ENCODE measurements at regions not wholly inside any gene's neighbourhood (a gene's known extent, or its start where the extent isn't known, plus 50 kb on each side); places are given as distances from the start of the nearest gene placed in this dataset.
A peak's percentile ranks its signal among the peaks of the same experiment; 100 is the strongest.

DNA sequence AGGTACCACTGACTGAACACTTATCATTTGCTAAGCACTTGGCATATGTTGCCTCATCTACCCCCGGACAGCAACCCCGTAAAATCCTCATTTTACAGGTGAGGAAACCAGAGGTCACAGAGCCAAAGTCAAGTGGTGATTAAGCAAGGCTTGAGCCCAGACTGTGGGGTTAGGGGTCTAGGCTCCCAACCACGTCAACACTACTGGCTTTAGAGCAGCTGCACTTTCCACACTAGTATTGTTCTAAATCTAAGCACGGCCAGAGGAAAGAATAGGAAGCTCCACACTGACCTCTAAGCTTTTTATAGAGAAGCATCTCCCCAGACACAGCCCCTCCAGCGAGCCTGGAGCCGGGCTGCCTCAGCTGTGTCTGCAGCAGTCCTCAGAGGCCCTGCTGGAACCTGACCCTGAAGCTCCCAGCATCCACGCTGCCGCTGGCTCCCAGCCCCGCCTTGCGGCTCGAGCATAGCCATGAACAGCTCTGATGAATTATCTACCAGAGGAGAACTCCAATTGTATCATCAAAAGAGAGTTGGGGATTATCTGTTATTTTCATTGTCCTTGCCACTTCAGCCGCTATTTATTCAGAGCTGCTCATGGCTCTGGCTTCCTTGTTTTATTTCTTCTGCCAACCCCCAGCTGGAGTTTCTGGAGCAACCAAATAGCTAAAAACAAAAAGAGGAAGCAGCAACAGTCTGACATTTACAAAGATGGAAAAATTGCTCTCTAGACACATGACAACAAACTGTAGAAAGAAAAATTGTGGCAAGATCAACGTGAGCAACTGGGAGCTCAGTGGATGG lies 62.2 kb upstream of the RTN4 start:
- no peaks in the 10 kb centered on the region for H3K9me3 ChIP-seq (ENCODE audit: control insufficient read depth, insufficient read depth, low read length)
- no peak overlapping the region for H3K4me3 ChIP-seq (ENCODE audit: low read length)
- H3K4me1 ChIP-seq (ENCODE audit: control insufficient read depth, low read length), result peaks cover 24% of the 10 kb centered on the region
- H4K20me1 ChIP-seq (ENCODE audit: control insufficient read depth, insufficient read depth, low read depth, low read length), result no peaks in the 10 kb centered on the region
- H3K4me2 ChIP-seq (ENCODE audit: low read length), result peak overlapping the region; percentile 15
- H3K27me3 ChIP-seq (ENCODE audit: control insufficient read depth, low read length), result no peaks in the 10 kb centered on the region
- no peaks in the 10 kb centered on the region for H3K36me3 ChIP-seq (ENCODE audit: control insufficient read depth, low read length)
- H3F3A ChIP-seq (ENCODE audit: control insufficient read depth, insufficient read depth), result 0 out of 2 replicates have a peak, but pooled peaks cover 3% of the 10 kb centered on the region
- no peaks in the 10 kb centered on the region for H3K9me2 ChIP-seq (replicated peaks; ENCODE audit: control insufficient read depth, low read length)
- no peak for TF ChIP-seq EZH2phosphoT487 (IDR thresholded peaks at IDR 0.05; ENCODE audit: borderline replicate concordance, low read length)
- no peaks in the 10 kb centered on the region for H3K79me2 ChIP-seq (ENCODE audit: control insufficient read depth, low read length)
- H3K27ac ChIP-seq (ENCODE audit: low read depth, low read length), result no peak overlapping the region

DNA sequence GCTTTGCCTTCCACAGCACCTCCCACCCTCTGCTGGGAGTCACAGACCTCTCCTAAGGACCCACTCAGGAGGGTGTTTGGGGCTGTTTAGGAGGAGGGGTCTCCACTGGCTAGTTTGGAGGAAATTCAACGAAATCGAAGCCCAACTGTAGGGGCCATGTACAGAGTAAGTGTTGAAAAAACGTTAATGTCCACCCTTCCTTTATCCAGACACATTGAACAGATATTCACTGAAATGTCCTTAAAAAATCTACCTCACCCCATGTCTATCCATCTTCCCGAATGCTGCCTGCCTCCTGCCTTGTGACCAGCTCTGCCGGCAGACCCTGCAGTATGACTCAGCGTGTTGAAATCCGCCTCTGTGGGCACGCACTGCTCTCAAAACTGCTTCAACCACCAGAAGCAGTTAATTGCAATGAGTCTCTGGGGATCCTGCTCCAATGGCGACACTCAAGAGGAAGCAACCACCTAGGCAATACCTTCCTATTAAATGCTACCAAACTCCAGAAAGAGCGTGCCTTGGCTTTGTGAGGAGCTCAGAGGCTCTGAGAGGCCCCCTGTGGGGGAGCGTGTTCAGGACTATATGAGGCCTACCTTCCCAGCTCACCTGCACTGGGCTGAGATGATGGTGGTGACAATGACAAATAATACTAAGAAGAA lies 61.4 kb upstream of the RTN4 start:
- Histone ChIP-seq H3K79me2 (ENCODE audit: control insufficient read depth, low read length) (no peaks in the 10 kb centered on the region), H3F3A (ENCODE audit: control insufficient read depth, insufficient read depth) (0 out of 2 replicates have a peak, but pooled peaks cover 3% of the 10 kb centered on the region), H3K9me3 (ENCODE audit: control insufficient read depth, insufficient read depth, low read length) (no peaks in the 10 kb centered on the region), H3K27me3 (ENCODE audit: control insufficient read depth, low read length) (no peaks in the 10 kb centered on the region), H3K4me1 (ENCODE audit: control insufficient read depth, low read length) (peaks cover 19% of the 10 kb centered on the region), H3K36me3 (ENCODE audit: control insufficient read depth, low read length) (no peaks in the 10 kb centered on the region), H3K4me3 (ENCODE audit: low read length) (no peak overlapping the region), H3K4me2 (ENCODE audit: low read length) (no peak overlapping the region), H4K20me1 (ENCODE audit: control insufficient read depth, insufficient read depth, low read depth, low read length) (no peaks in the 10 kb centered on the region), H3K9me2 (replicated peaks; ENCODE audit: control insufficient read depth, low read length) (no peaks in the 10 kb centered on the region), H3K27ac (ENCODE audit: low read depth, low read length) (no peak overlapping the region)
- TF ChIP-seq EZH2phosphoT487 (IDR thresholded peaks at IDR 0.05; ENCODE audit: borderline replicate concordance, low read length), result no peak
- TF ChIP-seq, protein P1, sequence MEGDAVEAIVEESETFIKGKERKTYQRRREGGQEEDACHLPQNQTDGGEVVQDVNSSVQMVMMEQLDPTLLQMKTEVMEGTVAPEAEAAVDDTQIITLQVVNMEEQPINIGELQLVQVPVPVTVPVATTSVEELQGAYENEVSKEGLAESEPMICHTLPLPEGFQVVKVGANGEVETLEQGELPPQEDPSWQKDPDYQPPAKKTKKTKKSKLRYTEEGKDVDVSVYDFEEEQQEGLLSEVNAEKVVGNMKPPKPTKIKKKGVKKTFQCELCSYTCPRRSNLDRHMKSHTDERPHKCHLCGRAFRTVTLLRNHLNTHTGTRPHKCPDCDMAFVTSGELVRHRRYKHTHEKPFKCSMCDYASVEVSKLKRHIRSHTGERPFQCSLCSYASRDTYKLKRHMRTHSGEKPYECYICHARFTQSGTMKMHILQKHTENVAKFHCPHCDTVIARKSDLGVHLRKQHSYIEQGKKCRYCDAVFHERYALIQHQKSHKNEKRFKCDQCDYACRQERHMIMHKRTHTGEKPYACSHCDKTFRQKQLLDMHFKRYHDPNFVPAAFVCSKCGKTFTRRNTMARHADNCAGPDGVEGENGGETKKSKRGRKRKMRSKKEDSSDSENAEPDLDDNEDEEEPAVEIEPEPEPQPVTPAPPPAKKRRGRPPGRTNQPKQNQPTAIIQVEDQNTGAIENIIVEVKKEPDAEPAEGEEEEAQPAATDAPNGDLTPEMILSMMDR (IDR thresholded peaks at IDR 0.05; ENCODE audit: low read depth, low read length, poor library complexity, severe bottlenecking), result no peak

DNA sequence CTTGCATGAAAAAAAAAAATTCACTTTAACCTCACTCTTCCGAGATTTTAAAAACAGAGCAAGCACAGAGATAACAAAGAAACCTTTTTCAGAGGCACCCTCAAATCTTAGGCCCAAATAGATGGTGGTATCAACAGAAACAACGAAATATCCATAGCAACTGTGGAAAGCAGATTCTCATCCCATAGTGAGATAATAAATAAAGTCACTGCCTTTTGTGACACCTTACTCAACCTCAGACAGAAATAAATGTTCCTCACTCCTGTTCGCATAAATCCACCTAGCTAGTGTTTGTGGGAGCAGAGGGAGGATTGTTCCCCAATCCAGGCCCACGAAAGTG lies 60.9 kb upstream of the RTN4 start:
- no peaks in the 10 kb centered on the region for H3K36me3 ChIP-seq (ENCODE audit: control insufficient read depth, low read length)
- no peaks in the 10 kb centered on the region for H3K79me2 ChIP-seq (ENCODE audit: control insufficient read depth, low read length)
- peaks cover 19% of the 10 kb centered on the region for H3K4me1 ChIP-seq (ENCODE audit: control insufficient read depth, low read length)
- H4K20me1 ChIP-seq (ENCODE audit: control insufficient read depth, insufficient read depth, low read depth, low read length), result no peaks in the 10 kb centered on the region
- no peaks in the 10 kb centered on the region for H3K9me3 ChIP-seq (ENCODE audit: control insufficient read depth, insufficient read depth, low read length)
- no peaks in the 10 kb centered on the region for H3K27me3 ChIP-seq (ENCODE audit: control insufficient read depth, low read length)
- 0 out of 2 replicates have a peak, but pooled peaks cover 3% of the 10 kb centered on the region for H3F3A ChIP-seq (ENCODE audit: control insufficient read depth, insufficient read depth)
- H3K4me2 ChIP-seq (ENCODE audit: low read length), result no peak overlapping the region
- no peaks in the 10 kb centered on the region for H3K9me2 ChIP-seq (replicated peaks; ENCODE audit: control insufficient read depth, low read length)
- no peak for TF ChIP-seq EZH2phosphoT487 (IDR thresholded peaks at IDR 0.05; ENCODE audit: borderline replicate concordance, low read length)
- TF ChIP-seq, protein P1 (IDR thresholded peaks at IDR 0.05; ENCODE audit: low read depth, low read length, poor library complexity, severe bottlenecking), result no peak
- H3K27ac ChIP-seq (ENCODE audit: low read depth, low read length), result no peak overlapping the region
- no peak overlapping the region for H3K4me3 ChIP-seq (ENCODE audit: low read length)
